H9 (cell line): ENCODE measurements at regions not wholly inside any gene's neighbourhood (a gene's known extent, or its start where the extent isn't known, plus 50 kb on each side); places are given as distances from the start of the nearest gene placed in this dataset.

Experiments
- DNase-seq: peaks from one replicate; pipeline ENCODE4 v3.0.0-alpha.2; 2017
- H2AFZ ChIP-seq: one replicate; pipeline ENCODE4 v1.6.1; 2013; ENCODE audit warnings: mild to moderate bottlenecking, low read length, control low read depth, moderate library complexity
- H2AK5ac ChIP-seq: 2 replicates; pipeline ENCODE4 v1.6.1; 2013; ENCODE audit warnings: low read length, control low read depth, mixed read lengths; ENCODE audit not compliant: insufficient read length
- H2BK120ac ChIP-seq: one replicate; pipeline ENCODE4 v1.6.1; 2013; ENCODE audit warnings: low read depth, mild to moderate bottlenecking, low read length, control low read depth, inconsistent platforms; ENCODE audit not compliant: poor library complexity, severe bottlenecking
- H2BK12ac ChIP-seq: 2 replicates; pipeline ENCODE4 v1.6.1; 2013; ENCODE audit warnings: low read length, control low read depth, mixed read lengths, low read depth; ENCODE audit not compliant: insufficient read length
- H2BK15ac ChIP-seq: 2 replicates; pipeline ENCODE4 v1.6.1; 2013; ENCODE audit warnings: low read depth, low read length, control low read depth
- H2BK20ac ChIP-seq: one replicate; pipeline ENCODE4 v1.6.1; 2013; ENCODE audit warnings: low read depth, mild to moderate bottlenecking, low read length, control low read depth, inconsistent platforms; ENCODE audit not compliant: poor library complexity, severe bottlenecking
- H2BK5ac ChIP-seq: 2 replicates; pipeline ENCODE4 v1.6.1; 2013; ENCODE audit warnings: low read length, control low read depth, mixed read lengths; ENCODE audit not compliant: insufficient read length
- H3K14ac ChIP-seq: 2 replicates; pipeline ENCODE4 v1.6.1; 2013; ENCODE audit warnings: low read length, control low read depth; ENCODE audit not compliant: insufficient read depth
- H3K18ac ChIP-seq: 2 replicates; pipeline ENCODE4 v1.6.1; 2013; ENCODE audit warnings: low read depth, mild to moderate bottlenecking, mixed read lengths, low read length, control low read depth; ENCODE audit not compliant: insufficient read length
- H3K23ac ChIP-seq: 2 replicates; pipeline ENCODE4 v1.6.1; 2013; ENCODE audit warnings: low read length, control low read depth, mixed read lengths, low read depth; ENCODE audit not compliant: insufficient read length
- H3K23me2 ChIP-seq: 2 replicates; pipeline ENCODE4 v1.6.1; 2013; ENCODE audit warnings: low read depth, mild to moderate bottlenecking, mixed read lengths, low read length, control low read depth; ENCODE audit not compliant: insufficient read length, poor library complexity, severe bottlenecking
- H3K27ac ChIP-seq: 2 replicates; pipeline ENCODE4 v1.5.1; 2013; ENCODE audit warnings: low read length, control low read depth, mixed read lengths, low read depth; ENCODE audit not compliant: insufficient read length
- H3K27me3 ChIP-seq: 2 replicates; pipeline ENCODE4 v1.6.1; 2013; ENCODE audit warnings: low read length, control low read depth, inconsistent platforms; ENCODE audit not compliant: insufficient read depth
- H3K4ac ChIP-seq: 2 replicates; pipeline ENCODE4 v1.6.1; 2013; ENCODE audit warnings: low read depth, mild to moderate bottlenecking, control low read depth, inconsistent platforms, low read length, moderate library complexity
- H3K4me1 ChIP-seq: 2 replicates; pipeline ENCODE4 v1.6.1; 2013; ENCODE audit warnings: low read length, control low read depth, inconsistent platforms; ENCODE audit not compliant: insufficient read depth
- H3K4me2 ChIP-seq: 2 replicates; pipeline ENCODE4 v1.6.1; 2013; ENCODE audit warnings: low read length, control low read depth, mixed read lengths; ENCODE audit not compliant: insufficient read length, insufficient read depth
- H3K56ac ChIP-seq: 2 replicates; pipeline ENCODE4 v1.6.1; 2013; ENCODE audit warnings: low read depth, mild to moderate bottlenecking, mixed read lengths, low read length, control low read depth; ENCODE audit not compliant: insufficient read length
- H3K79me1 ChIP-seq: 2 replicates; pipeline ENCODE4 v1.6.1; 2013; ENCODE audit warnings: low read depth, mild to moderate bottlenecking, moderate library complexity, low read length, control low read depth, inconsistent platforms; ENCODE audit not compliant: insufficient read depth, poor library complexity, severe bottlenecking
- H3K79me2 ChIP-seq: 2 replicates; pipeline ENCODE4 v1.6.1; 2013; ENCODE audit warnings: low read length, control low read depth, inconsistent platforms; ENCODE audit not compliant: insufficient read depth
- H3K9ac ChIP-seq: 2 replicates; pipeline ENCODE4 v1.6.1; 2013; ENCODE audit warnings: low read length, control low read depth, mixed read lengths; ENCODE audit not compliant: insufficient read length; ENCODE audit errors: extremely low read depth
- H3K9me3 ChIP-seq: one replicate; pipeline ENCODE4 v1.6.1; 2013; ENCODE audit warnings: low read depth, low read length, inconsistent platforms; ENCODE audit not compliant: control insufficient read depth
- H3T11ph ChIP-seq: one replicate; pipeline ENCODE4 v1.6.1; 2013; ENCODE audit warnings: mild to moderate bottlenecking, low read length, control low read depth, inconsistent platforms
- H4K20me1 ChIP-seq: one replicate; pipeline ENCODE4 v1.6.1; 2013; ENCODE audit not compliant: control insufficient read depth, insufficient read length, insufficient read depth
- H4K5ac ChIP-seq: 2 replicates; pipeline ENCODE4 v1.6.1; 2013; ENCODE audit warnings: low read depth, mild to moderate bottlenecking, mixed read lengths, low read length, control low read depth; ENCODE audit not compliant: insufficient read length
- H4K8ac ChIP-seq: replicated peaks from 2 replicates; pipeline ENCODE4 v1.6.1; 2013; ENCODE audit warnings: low read length, control low read depth, mixed read lengths, low read depth; ENCODE audit not compliant: insufficient read length
- H4K91ac ChIP-seq: 2 replicates; pipeline ENCODE4 v1.6.1; 2013; ENCODE audit warnings: low read depth, mild to moderate bottlenecking, moderate library complexity, mixed read lengths, low read length, control low read depth; ENCODE audit not compliant: insufficient read length
- H3K27ac Mint-ChIP-seq, 3 experiments: 2 replicates in 2 of 3; 3 replicates in 1 of 3; pipeline ENCODE4 v1.8.0; 2020 to 2021; ENCODE audit warnings: mixed read lengths in 3 of 3, mild to moderate bottlenecking in 1 of 3, moderate library complexity in 1 of 3
- H3K27me3 Mint-ChIP-seq: 2 replicates; pipeline ENCODE4 v1.8.0; 2021; ENCODE audit warnings: low read depth, mild to moderate bottlenecking, moderate library complexity, mixed read lengths
- H3K36me3 Mint-ChIP-seq, 3 experiments: 2 replicates in 2 of 3; 3 replicates in 1 of 3; pipeline ENCODE4 v1.8.0; 2020 to 2021; ENCODE audit warnings: low read depth in 3 of 3, mixed read lengths in 3 of 3; ENCODE audit not compliant: insufficient read depth in 1 of 3
- H3K4me1 Mint-ChIP-seq, 2 experiments: 2 replicates each; pipeline ENCODE4 v1.8.0; 2020; ENCODE audit warnings: mixed read lengths in 2 of 2
- H3K4me3 Mint-ChIP-seq, 2 experiments: 2 replicates in 1 of 2; 3 replicates in 1 of 2; pipeline ENCODE4 v1.8.0; 2020 to 2021; ENCODE audit warnings: mild to moderate bottlenecking in 2 of 2, mixed read lengths in 2 of 2, moderate library complexity in 1 of 2
- H3K9me3 Mint-ChIP-seq, 2 experiments: 2 replicates in 1 of 2; 3 replicates in 1 of 2; pipeline ENCODE4 v1.8.0; 2020; ENCODE audit warnings: mild to moderate bottlenecking in 2 of 2, mixed read lengths in 2 of 2, moderate library complexity in 1 of 2
- CTCF ChIP-seq: fragments of 200-600 bp; sonication (generic); conservative IDR thresholded peaks from 3 replicates; pipeline ENCODE4 v1.8.0; 2021; ENCODE audit warnings: antibody characterized with exemption, mild to moderate bottlenecking
- WGBS: extraction: QIAGEN DNeasy Blood & Tissue Kit; methylation state at CpG from one replicate; pipeline ENCODE4 v1.1.7; 2013; ENCODE audit warnings: missing lambda C conversion rate, low lambda C conversion rate, mixed read lengths; ENCODE audit not compliant: insufficient read length; ENCODE audit errors: extremely low coverage; 5-methylcytosine and 5-hydroxymethylcytosine counted together

GRCh38 chr12:78698747-78699146 lies 165.8 kb upstream of the SYT1 start:
- H2AFZ ChIP-seq: no peak overlapping the region
- no peak overlapping the region for H2BK20ac ChIP-seq
- H3K18ac ChIP-seq: no peak overlapping the region
- no peak overlapping the region for H3K14ac ChIP-seq
- H3K4me2 ChIP-seq: no peak overlapping the region
- H3K79me2 ChIP-seq: no peaks in the 10 kb centered on the region
- H3T11ph ChIP-seq: no peak overlapping the region
- H2BK5ac ChIP-seq: no peak overlapping the region
- Mint-ChIP-seq H3K27me3 (no peaks in the 10 kb centered on the region), H3K4me1 (no peaks in the 10 kb centered on the region), H3K4me3 (no peak overlapping the region), H3K27ac (no peak overlapping the region), H3K9me3 (no peaks in the 10 kb centered on the region), H3K36me3 (no peaks in the 10 kb centered on the region)
- no peaks in the 10 kb centered on the region for H3K9me3 ChIP-seq
- no peak overlapping the region for H4K5ac ChIP-seq
- H3K23me2 ChIP-seq: no peaks in the 10 kb centered on the region
- no CpG with 5 or more reads among the region's 1 CpG for WGBS
- H3K56ac ChIP-seq: no peak overlapping the region
- no peak overlapping the region for H2AK5ac ChIP-seq
- H4K91ac ChIP-seq: no peak overlapping the region
- no peak overlapping the region for H2BK120ac ChIP-seq
- TF ChIP-seq CTCF: no peak
- H3K23ac ChIP-seq: no peak overlapping the region
- DNase-seq: no peak
- H3K9ac ChIP-seq: no peak overlapping the region
- no peak overlapping the region for H4K8ac ChIP-seq
- H3K27me3 ChIP-seq: no peaks in the 10 kb centered on the region
- no peak overlapping the region for H3K4ac ChIP-seq
- no peak overlapping the region for H2BK12ac ChIP-seq
- H4K20me1 ChIP-seq: no peaks in the 10 kb centered on the region
- no peaks in the 10 kb centered on the region for H3K79me1 ChIP-seq
- H2BK15ac ChIP-seq: no peak overlapping the region
- H3K4me1 ChIP-seq: no peaks in the 10 kb centered on the region
- H3K27ac ChIP-seq: no peak overlapping the region
